IMR-90 (cell line): ENCODE measurements at regions not wholly inside any gene's neighbourhood (a gene's known extent, or its start where the extent isn't known, plus 50 kb on each side); places are given as distances from the start of the nearest gene placed in this dataset.

ENCODE experiments used
- ATAC-seq: fragments of 200-7000 bp; cut with Tn5 transposase; 2 replicates; pipeline ENCODE4 v1.9.1; 2020; ENCODE audit warnings: low read depth, mild to moderate bottlenecking, moderate library complexity
- BruUV-seq: library from RNA; stranded (reverse); fragments of 400-500 nt; replicated peaks from 2 replicates; lab custom pipeline; 2021; lab: Mats Ljungman, UMichigan
- CTCF ChIA-PET: fragments of 300-600 bp; formaldehyde crosslinking; extraction: SDS; loops from one replicate; lab custom pipeline; 2021; ENCODE audit warnings: antibody characterized with exemption; lab: Yijun Ruan, JAX
- POLR2A ChIA-PET: fragments of 300-600 bp; sonication (Branson Sonifier 250); formaldehyde crosslinking; loops from one replicate; lab custom pipeline; 2022; ENCODE audit warnings: antibody characterized with exemption; ENCODE audit not compliant: unreplicated experiment; lab: Charles Lee
- DNase-seq: peaks from one replicate; pipeline ENCODE4 v3.0.0; 2013
- H2AFZ ChIP-seq: replicated peaks from 2 replicates; pipeline ENCODE3; 2013; ENCODE audit warnings: low read length, mild to moderate bottlenecking; ENCODE audit not compliant: poor library complexity
- H2AK5ac ChIP-seq: 2 replicates; pipeline ENCODE4 v1.6.1; 2013; ENCODE audit warnings: low read depth, low read length, inconsistent platforms
- H2AK9ac ChIP-seq: replicated peaks from 2 replicates; pipeline ENCODE3; 2013; ENCODE audit warnings: mild to moderate bottlenecking, low read depth, low read length, moderate library complexity; ENCODE audit not compliant: poor library complexity
- H2BK120ac ChIP-seq: 2 replicates; pipeline ENCODE4 v1.6.1; 2013; ENCODE audit warnings: low read depth, low read length, inconsistent platforms
- H2BK15ac ChIP-seq: 3 replicates; pipeline ENCODE4 v1.6.1; 2013; ENCODE audit warnings: low read depth, low read length, inconsistent platforms
- H2BK20ac ChIP-seq: 2 replicates; pipeline ENCODE4 v1.6.1; 2013; ENCODE audit warnings: low read depth, mild to moderate bottlenecking, inconsistent platforms, low read length, moderate library complexity
- H2BK5ac ChIP-seq: 2 replicates; pipeline ENCODE4 v1.6.1; 2013; ENCODE audit warnings: mild to moderate bottlenecking, low read depth, low read length, inconsistent platforms; ENCODE audit not compliant: poor library complexity, severe bottlenecking
- H3K14ac ChIP-seq: replicated peaks from 2 replicates; pipeline ENCODE4 v1.6.1; 2013; ENCODE audit warnings: low read depth, low read length, inconsistent platforms
- H3K18ac ChIP-seq: 2 replicates; pipeline ENCODE4 v1.6.1; 2013; ENCODE audit warnings: low read depth, low read length, control low read depth
- H3K23ac ChIP-seq: 2 replicates; pipeline ENCODE4 v1.6.1; 2013; ENCODE audit warnings: low read depth, low read length, inconsistent platforms
- H3K27ac ChIP-seq: 2 replicates; pipeline ENCODE4 v1.5.1; 2013; ENCODE audit warnings: mild to moderate bottlenecking, control low read depth, low read length; ENCODE audit not compliant: insufficient read depth
- H3K27me3 ChIP-seq: 2 replicates; pipeline ENCODE4 v1.6.1; 2013; ENCODE audit warnings: low read length; ENCODE audit not compliant: control insufficient read depth, insufficient read depth
- H3K36me3 ChIP-seq: 2 replicates; pipeline ENCODE4 v1.6.1; 2013; ENCODE audit warnings: low read length, mixed read lengths; ENCODE audit not compliant: control insufficient read depth, insufficient read depth
- H3K4ac ChIP-seq: 2 replicates; pipeline ENCODE4 v1.6.1; 2013; ENCODE audit warnings: low read depth, low read length, inconsistent platforms
- H3K4me1 ChIP-seq: 2 replicates; pipeline ENCODE4 v1.6.1; 2013; ENCODE audit warnings: low read length, mixed read lengths; ENCODE audit not compliant: control insufficient read depth, insufficient read depth
- H3K4me2 ChIP-seq: 2 replicates; pipeline ENCODE4 v1.6.1; 2013; ENCODE audit warnings: low read depth, mild to moderate bottlenecking, control low read depth, low read length, moderate library complexity
- H3K4me3 ChIP-seq: 2 replicates; pipeline ENCODE4 v1.5.1; 2013; ENCODE audit warnings: low read depth, mild to moderate bottlenecking, control low read depth, low read length, moderate library complexity; ENCODE audit not compliant: insufficient read depth
- H3K56ac ChIP-seq: 2 replicates; pipeline ENCODE4 v1.6.1; 2013; ENCODE audit warnings: low read length, inconsistent platforms; ENCODE audit not compliant: insufficient read depth; ENCODE audit errors: extremely low read depth
- H3K79me1 ChIP-seq, 2 experiments: 2 replicates each; pipeline ENCODE4 v1.6.1; 2013; ENCODE audit warnings: low read length in 2 of 2, inconsistent platforms in 1 of 2, low read depth in 1 of 2
- H3K9ac ChIP-seq: 2 replicates; pipeline ENCODE4 v1.6.1; 2013; ENCODE audit warnings: low read depth, low read length, control low read depth
- H3K9me1 ChIP-seq: 2 replicates; pipeline ENCODE4 v1.6.1; 2013; ENCODE audit warnings: low read length, inconsistent platforms; ENCODE audit not compliant: insufficient read depth
- H3K9me3 ChIP-seq: 2 replicates; pipeline ENCODE4 v1.6.1; 2013; ENCODE audit warnings: low read length; ENCODE audit not compliant: control insufficient read depth, insufficient read depth
- H4K20me1 ChIP-seq: 2 replicates; pipeline ENCODE4 v1.6.1; 2013; ENCODE audit warnings: low read length, inconsistent platforms; ENCODE audit not compliant: insufficient read depth
- H4K5ac ChIP-seq: 2 replicates; pipeline ENCODE4 v1.6.1; 2013; ENCODE audit warnings: mild to moderate bottlenecking, low read depth, low read length, control low read depth
- H4K8ac ChIP-seq, 2 experiments: 2 replicates each; pipeline ENCODE4 v1.6.1; 2013; ENCODE audit warnings: low read depth in 2 of 2, low read length in 2 of 2, control low read depth in 1 of 2, inconsistent platforms in 1 of 2
- H4K91ac ChIP-seq: 2 replicates; pipeline ENCODE4 v1.6.1; 2013; ENCODE audit warnings: low read depth, low read length, inconsistent platforms; ENCODE audit not compliant: insufficient read depth
- BHLHE40 ChIP-seq: fragments of 150-350 bp; IDR thresholded peaks from 2 replicates; pipeline ENCODE4 v1.6.1; 2016; ENCODE audit warnings: mild to moderate bottlenecking, low read depth, low read length
- CEBPB ChIP-seq: IDR thresholded peaks from 2 replicates; pipeline ENCODE4 v1.6.1; 2012; ENCODE audit warnings: low read depth, low read length, improper control_type of control experiment
- CHD1 ChIP-seq: IDR thresholded peaks from 2 replicates; pipeline ENCODE4 v1.6.1; 2012; ENCODE audit warnings: low read depth, low read length, improper control_type of control experiment
- CTCF ChIP-seq: conservative IDR thresholded peaks from 2 replicates; pipeline ENCODE4 v1.5.1; 2012; ENCODE audit warnings: mild to moderate bottlenecking, low read depth, low read length, improper control_type of control experiment
- ELK1 ChIP-seq: fragments of 150-350 bp; IDR thresholded peaks from 2 replicates; pipeline ENCODE4 v1.6.1; 2016; ENCODE audit warnings: low read depth, mild to moderate bottlenecking, low read length, moderate library complexity, borderline replicate concordance
- FOS ChIP-seq: fragments of 150-350 bp; IDR thresholded peaks from 2 replicates; pipeline ENCODE4 v1.6.1; 2016; ENCODE audit warnings: low read depth, low read length
- MAFK ChIP-seq: IDR thresholded peaks from 2 replicates; pipeline ENCODE4 v1.6.1; 2012; ENCODE audit warnings: low read depth, low read length, improper control_type of control experiment
- MAZ ChIP-seq: IDR thresholded peaks from 2 replicates; pipeline ENCODE4 v1.6.1; 2012; ENCODE audit warnings: low read depth, mild to moderate bottlenecking, low read length, improper control_type of control experiment, moderate library complexity, borderline replicate concordance
- MXI1 ChIP-seq: IDR thresholded peaks from 2 replicates; pipeline ENCODE4 v1.6.1; 2012; ENCODE audit warnings: low read depth, mild to moderate bottlenecking, low read length, moderate library complexity, borderline replicate concordance
- NFE2L2 ChIP-seq: fragments of 150-350 bp; IDR thresholded peaks from 2 replicates; pipeline ENCODE4 v1.6.1; 2016; ENCODE audit warnings: low read depth, mild to moderate bottlenecking, low read length
- POLR2A ChIP-seq: IDR thresholded peaks from 2 replicates; pipeline ENCODE4 v1.6.1; 2012; ENCODE audit warnings: mild to moderate bottlenecking, low read depth, low read length
- RAD21 ChIP-seq: IDR thresholded peaks from 2 replicates; pipeline ENCODE4 v1.6.1; 2012; ENCODE audit warnings: low read length, improper control_type of control experiment
- RCOR1 ChIP-seq: IDR thresholded peaks from 2 replicates; pipeline ENCODE4 v1.6.1; 2012; ENCODE audit warnings: mild to moderate bottlenecking, low read length, improper control_type of control experiment; ENCODE audit not compliant: insufficient replicate concordance
- RFX5 ChIP-seq: IDR thresholded peaks from 2 replicates; pipeline ENCODE4 v1.8.0; 2012; ENCODE audit warnings: low read depth, mild to moderate bottlenecking, low read length, moderate library complexity
- SMC3 ChIP-seq: fragments of 150-350 bp; IDR thresholded peaks from 2 replicates; pipeline ENCODE4 v1.6.1; 2016; ENCODE audit warnings: low read depth, mild to moderate bottlenecking, antibody characterized with exemption, low read length, moderate library complexity
- USF2 ChIP-seq: fragments of 150-350 bp; IDR thresholded peaks from 2 replicates; pipeline ENCODE4 v1.6.1; 2017; ENCODE audit warnings: mild to moderate bottlenecking, antibody characterized with exemption, low read length, low read depth
- WGBS, 2 experiments: methylation state at CpG; one replicate each; pipeline versions ENCODE4 v1.1.5 to v1.1.7; 2013; ENCODE audit warnings: missing lambda C conversion rate in 2 of 2; ENCODE audit not compliant: insufficient read length in 1 of 2; ENCODE audit errors: extremely low coverage in 2 of 2; 5-methylcytosine and 5-hydroxymethylcytosine counted together
- dilution Hi-C: fragments of 300-500 bp; cut with HindIII; formaldehyde crosslinking; loops from one replicate; pipeline ENCODE4 v1.14.3; 2018; ENCODE audit warnings: low sequenced_read_pairs; ENCODE audit not compliant: unreplicated experiment
- in situ Hi-C: fragments of 300-500 bp; cut with MboI; formaldehyde crosslinking; loops from 3 replicates; pipeline ENCODE4 v1.14.3; 2019; ENCODE audit warnings: low sequenced_read_pairs, inconsistent platforms, mixed read lengths
- intact Hi-C: fragments of 100-400 bp; cut with micrococcal nuclease; formaldehyde crosslinking; loops from 2 replicates; pipeline ENCODE4 v1.10.0; 2022

- dilution Hi-C loops (no loop called here), intact Hi-C loops (no loop called here), in situ Hi-C loops (no loop called here)
- no peaks in the 10 kb centered on the region for H3K9me3 ChIP-seq
- H3K14ac ChIP-seq, result no peak overlapping the region
- no peaks in the 10 kb centered on the region for H3K79me1 ChIP-seq
- no peak overlapping the region for H4K8ac ChIP-seq
- no peak for DNase-seq
- H2AK5ac ChIP-seq, result no peak overlapping the region
- no peaks in the 10 kb centered on the region for H3K9me1 ChIP-seq
- H3K9ac ChIP-seq, result no peak overlapping the region
- no peak for ATAC-seq
- no peak overlapping the region for H2BK120ac ChIP-seq
- H3K4me1 ChIP-seq, result no peaks in the 10 kb centered on the region
- H3K23ac ChIP-seq, result no peak overlapping the region
- POLR2A ChIA-PET, result no interaction called here
- no peak overlapping the region for H2BK15ac ChIP-seq
- CTCF ChIA-PET, result no interaction called here
- H3K36me3 ChIP-seq, result no peaks in the 10 kb centered on the region
- H3K4ac ChIP-seq, result no peak overlapping the region
- H3K4me2 ChIP-seq, result no peak overlapping the region
- no peak overlapping the region for H3K18ac ChIP-seq
- H3K27ac ChIP-seq, result no peak overlapping the region
- H3K27me3 ChIP-seq, result no peaks in the 10 kb centered on the region
- H2AK9ac ChIP-seq, result no peak overlapping the region
- H3K4me3 ChIP-seq, result no peak overlapping the region
- H4K5ac ChIP-seq, result no peak overlapping the region
- no peak overlapping the region for H2BK5ac ChIP-seq
- no CpG with 5 or more reads among the region's 2 CpGs for WGBS, 2 experiments
- TF ChIP-seq RFX5 (no peak), MAZ (no peak), CTCF (no peak), RCOR1 (no peak), FOS (no peak), POLR2A (no peak), MAFK (no peak), CEBPB (no peak), SMC3 (no peak), BHLHE40 (no peak), RAD21 (no peak), USF2 (no peak), ELK1 (no peak), MXI1 (no peak), NFE2L2 (no peak), CHD1 (no peak)
- H3K56ac ChIP-seq, result no peak overlapping the region
- no TSS peak for BruUV-seq
- no peak overlapping the region for H2AFZ ChIP-seq
- H4K20me1 ChIP-seq, result no peaks in the 10 kb centered on the region
- no peak overlapping the region for H4K91ac ChIP-seq
- no peak overlapping the region for H2BK20ac ChIP-seq
These were observed 250.0 kb upstream of the NDST3 start for GRCh38 chr4:117784266-117784665.
